ENCODE measurements at regions not wholly inside any gene's neighbourhood (a gene's known extent, or its start where the extent isn't known, plus 50 kb on each side); places are given as distances from the start of the nearest gene placed in this dataset.

- TF ChIP-seq FOXJ2 (tag; IDR thresholded peaks at IDR 0.05), result no peak
- TF ChIP-seq ZNF77 (CRISPR knock-in tag; IDR thresholded peaks at IDR 0.05), result no peak
- TF ChIP-seq SPI1 (IDR thresholded peaks at IDR 0.05; ENCODE audit: borderline replicate concordance, low read depth, low read length), result no peak
- no peak; the same call in 1 of the 2 replicates for TF ChIP-seq GATAD2B (IDR thresholded peaks at IDR 0.05; ENCODE audit: borderline replicate concordance)
- TF ChIP-seq PHF21A (IDR thresholded peaks at IDR 0.05; ENCODE audit: borderline replicate concordance, low read depth), result no peak
- no peak for TF ChIP-seq CBX2 (IDR thresholded peaks at IDR 0.05; ENCODE audit: insufficient read depth, low read length, poor library complexity, severe bottlenecking)
- TF ChIP-seq ZC3H8 (IDR thresholded peaks at IDR 0.05), result no peak
- no peak for TF ChIP-seq ZNF707 (CRISPR knock-in tag; conservative IDR thresholded peaks at IDR 0.05)
- no peak for TF ChIP-seq RBM34 (IDR thresholded peaks at IDR 0.05; ENCODE audit: borderline replicate concordance, insufficient read depth, low read length)
- no peak for TF ChIP-seq BACH1 (tag; IDR thresholded peaks at IDR 0.05)
- peak; percentile 27; the same call in 1 of the 2 replicates for TF ChIP-seq ZFX (CRISPR knock-in tag; IDR thresholded peaks at IDR 0.05)
- no peak for TF ChIP-seq ZFP36 (IDR thresholded peaks at IDR 0.05; ENCODE audit: low read depth, low read length, partially characterized antibody)
- TF ChIP-seq MAFK (IDR thresholded peaks at IDR 0.05; ENCODE audit: low read length), result no peak
- TF ChIP-seq CEBPB (tag; IDR thresholded peaks at IDR 0.05), result 0 out of 2 replicates have a peak, but pooled peaks have one; percentile 39
- no peak for TF ChIP-seq PHB (CRISPR knock-in tag; IDR thresholded peaks at IDR 0.05)
- TF ChIP-seq LCOR (CRISPR knock-in tag; IDR thresholded peaks at IDR 0.05), result peak; percentile 52; the same call in 1 of the 2 replicates
- TF ChIP-seq ZNF324 (CRISPR knock-in tag; IDR thresholded peaks at IDR 0.05), result no peak
- TF ChIP-seq ZNF24 (IDR thresholded peaks at IDR 0.05), result no peak
- TF ChIP-seq ATF7 (IDR thresholded peaks at IDR 0.05), result peak; percentile 56; the same call in 1 of the 2 replicates
- TF ChIP-seq ZNF184 (CRISPR knock-in tag; IDR thresholded peaks at IDR 0.05), result no peak
- TF ChIP-seq ZBTB11 (CRISPR knock-in tag; IDR thresholded peaks at IDR 0.05), result 0 out of 6 replicates have a peak, but pooled peaks of 1 of the 3 experiments have one; percentile 29
- TF ChIP-seq NKRF (IDR thresholded peaks at IDR 0.05; ENCODE audit: borderline replicate concordance), result no peak
- no peak for TF ChIP-seq FOXA3 (CRISPR knock-in tag; conservative IDR thresholded peaks at IDR 0.05 in 1 of 2, IDR thresholded peaks at IDR 0.05 in 1 of 2)
- no peak for TF ChIP-seq NFYB (IDR thresholded peaks at IDR 0.05; ENCODE audit: extremely low read depth, insufficient read length)
- no peak for TF ChIP-seq RFX1 (IDR thresholded peaks at IDR 0.05)
- TF ChIP-seq HMG20A (CRISPR knock-in tag; conservative IDR thresholded peaks at IDR 0.05), result no peak
Observed at GRCh38 chr6:43836507-43837240, 66.7 kb downstream of the VEGFA start (continued).

All from K562 (cell line).